ENCODE measurements at regions not wholly inside any gene's neighbourhood (a gene's known extent, or its start where the extent isn't known, plus 50 kb on each side); places are given as distances from the start of the nearest gene placed in this dataset.

DNA sequence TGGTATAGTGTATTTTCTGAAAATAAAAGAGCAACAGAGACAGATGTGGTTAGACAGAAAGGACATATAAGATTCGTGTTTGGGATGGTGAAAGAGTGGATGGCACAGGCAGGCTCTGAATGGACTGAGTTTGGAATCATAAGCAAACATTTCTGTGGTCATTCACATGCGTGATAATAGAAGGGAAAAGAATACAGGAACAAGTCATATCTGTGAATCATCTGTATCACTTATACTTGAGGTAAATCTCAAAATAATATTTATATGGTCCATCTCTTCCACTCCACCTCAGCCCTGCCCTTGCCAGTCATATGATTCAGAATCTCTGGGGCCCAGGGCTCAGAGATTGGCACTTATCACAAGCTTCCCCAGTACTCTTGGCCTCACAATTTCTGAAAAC is 535.1 kb downstream of the BCKDHB start:
- no peaks in the 10 kb centered on the region for H3K36me3 ChIP-seq (replicated peaks in 1 of 2; ENCODE audit: control insufficient read depth in 1 of 2, insufficient read depth in 2 of 2, low read length in 2 of 2)
- TF ChIP-seq, protein P1, sequence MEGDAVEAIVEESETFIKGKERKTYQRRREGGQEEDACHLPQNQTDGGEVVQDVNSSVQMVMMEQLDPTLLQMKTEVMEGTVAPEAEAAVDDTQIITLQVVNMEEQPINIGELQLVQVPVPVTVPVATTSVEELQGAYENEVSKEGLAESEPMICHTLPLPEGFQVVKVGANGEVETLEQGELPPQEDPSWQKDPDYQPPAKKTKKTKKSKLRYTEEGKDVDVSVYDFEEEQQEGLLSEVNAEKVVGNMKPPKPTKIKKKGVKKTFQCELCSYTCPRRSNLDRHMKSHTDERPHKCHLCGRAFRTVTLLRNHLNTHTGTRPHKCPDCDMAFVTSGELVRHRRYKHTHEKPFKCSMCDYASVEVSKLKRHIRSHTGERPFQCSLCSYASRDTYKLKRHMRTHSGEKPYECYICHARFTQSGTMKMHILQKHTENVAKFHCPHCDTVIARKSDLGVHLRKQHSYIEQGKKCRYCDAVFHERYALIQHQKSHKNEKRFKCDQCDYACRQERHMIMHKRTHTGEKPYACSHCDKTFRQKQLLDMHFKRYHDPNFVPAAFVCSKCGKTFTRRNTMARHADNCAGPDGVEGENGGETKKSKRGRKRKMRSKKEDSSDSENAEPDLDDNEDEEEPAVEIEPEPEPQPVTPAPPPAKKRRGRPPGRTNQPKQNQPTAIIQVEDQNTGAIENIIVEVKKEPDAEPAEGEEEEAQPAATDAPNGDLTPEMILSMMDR (IDR thresholded peaks at IDR 0.05): no peak
- no peak overlapping the region for H3K27ac ChIP-seq (ENCODE audit: low read depth in 1 of 2, low read length in 2 of 2)
- no peak overlapping the region for H3K4me3 ChIP-seq (replicated peaks in 1 of 3; ENCODE audit: low read depth in 2 of 3, low read length in 3 of 3)
- no peaks in the 10 kb centered on the region for H3K4me1 Mint-ChIP-seq
- no peaks in the 10 kb centered on the region for H3K4me1 ChIP-seq (ENCODE audit: control insufficient read depth in 1 of 2, insufficient read depth in 2 of 2, low read length in 2 of 2)
- no peak overlapping the region for H3K9ac ChIP-seq (ENCODE audit: insufficient read depth, low read length, poor library complexity, severe bottlenecking)
- H2AFZ ChIP-seq (ENCODE audit: insufficient read depth, low read depth, low read length, poor library complexity, severe bottlenecking): no peak overlapping the region
- peaks cover 0 to 5% (median 0%) of the 10 kb centered on the region in 3 donors for H3K27me3 Mint-ChIP-seq (ENCODE audit: low read depth in 3 of 3)
- no peaks in the 10 kb centered on the region for H3K79me2 ChIP-seq (ENCODE audit: insufficient read depth, low read length)
- H3K4me3 Mint-ChIP-seq: no peak overlapping the region
- no peaks in the 10 kb centered on the region for H3K27me3 ChIP-seq (ENCODE audit: control insufficient read depth in 2 of 2, insufficient read depth in 2 of 2, low read length in 2 of 2)
- peaks cover 0 to 7% of the 10 kb centered on the region in 2 donors for H3K9me3 ChIP-seq (replicated peaks in 1 of 2; ENCODE audit: control insufficient read depth in 1 of 2, insufficient read depth in 1 of 2, low read length in 2 of 2)
- 82% methylated on average over 1 of the region's 2 CpGs for WGBS (ENCODE audit: insufficient coverage)
- no peaks in the 10 kb centered on the region for H4K20me1 ChIP-seq (ENCODE audit: insufficient read depth, low read length)
- H3K27ac Mint-ChIP-seq: no peak overlapping the region
- no peaks in the 10 kb centered on the region for H3K36me3 Mint-ChIP-seq
- intact Hi-C loops (cut with micrococcal nuclease): no loop called here
- H3K4me2 ChIP-seq (replicated peaks; ENCODE audit: extremely low read depth, low read length, poor library complexity, severe bottlenecking): no peak overlapping the region
- peaks cover 2 to 14% (median 8%) of the 10 kb centered on the region in 7 donors for H3K9me3 Mint-ChIP-seq
- no peak for DNase-seq

DNA sequence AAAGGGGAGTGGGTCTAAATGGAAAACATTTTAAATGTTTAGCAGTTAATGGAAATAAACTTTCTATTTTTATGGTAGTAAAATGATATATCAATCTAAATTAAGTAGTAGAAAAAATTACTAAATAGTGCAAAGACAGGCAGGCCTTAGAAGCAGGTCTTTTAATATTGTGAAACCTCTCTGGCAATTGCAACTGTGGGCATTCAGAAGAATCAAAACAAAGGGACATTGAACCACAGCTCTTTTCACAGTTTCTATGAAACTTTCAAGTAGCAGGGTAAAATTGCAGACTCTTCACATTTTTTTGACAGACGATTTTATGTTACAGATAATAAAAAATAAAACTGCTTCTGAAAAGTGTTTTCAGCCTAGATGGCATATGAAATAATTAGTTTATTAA is 533.7 kb downstream of the BCKDHB start:
- H3K4me3 Mint-ChIP-seq: no peak overlapping the region
- DNase-seq: no peak
- WGBS (ENCODE audit: insufficient coverage): no CpG with 5 or more reads among the region's 1 CpG
- Histone ChIP-seq H3K79me2 (ENCODE audit: insufficient read depth, low read length) (no peaks in the 10 kb centered on the region), H3K4me2 (replicated peaks; ENCODE audit: extremely low read depth, low read length, poor library complexity, severe bottlenecking) (no peak overlapping the region), H3K9ac (ENCODE audit: insufficient read depth, low read length, poor library complexity, severe bottlenecking) (no peak overlapping the region), H2AFZ (ENCODE audit: insufficient read depth, low read depth, low read length, poor library complexity, severe bottlenecking) (no peak overlapping the region), H3K4me1 (ENCODE audit: control insufficient read depth in 1 of 2, insufficient read depth in 2 of 2, low read length in 2 of 2) (no peaks in the 10 kb centered on the region), H3K27me3 (ENCODE audit: control insufficient read depth in 2 of 2, insufficient read depth in 2 of 2, low read length in 2 of 2) (no peaks in the 10 kb centered on the region), H4K20me1 (ENCODE audit: insufficient read depth, low read length) (no peaks in the 10 kb centered on the region), H3K27ac (ENCODE audit: low read depth in 1 of 2, low read length in 2 of 2) (no peak overlapping the region), H3K4me3 (replicated peaks in 1 of 3; ENCODE audit: low read depth in 2 of 3, low read length in 3 of 3) (no peak overlapping the region), H3K9me3 (replicated peaks in 1 of 2; ENCODE audit: control insufficient read depth in 1 of 2, insufficient read depth in 1 of 2, low read length in 2 of 2) (peaks cover 0 to 11% of the 10 kb centered on the region in 2 donors), H3K36me3 (replicated peaks in 1 of 2; ENCODE audit: control insufficient read depth in 1 of 2, insufficient read depth in 2 of 2, low read length in 2 of 2) (no peaks in the 10 kb centered on the region)
- TF ChIP-seq, protein P1 (IDR thresholded peaks at IDR 0.05): no peak
- no peaks in the 10 kb centered on the region for H3K4me1 Mint-ChIP-seq
- no peaks in the 10 kb centered on the region for H3K36me3 Mint-ChIP-seq
- H3K27me3 Mint-ChIP-seq (ENCODE audit: low read depth in 3 of 3): peaks cover 0 to 5% (median 2%) of the 10 kb centered on the region in 3 donors
- no peak overlapping the region for H3K27ac Mint-ChIP-seq
- intact Hi-C loops (cut with micrococcal nuclease): no loop called here
- peaks cover 3 to 11% (median 6%) of the 10 kb centered on the region in 7 donors for H3K9me3 Mint-ChIP-seq

All from CD14-positive monocyte (primary cell).